NCI-H146 (cell line): ENCODE measurements at regions not wholly inside any gene's neighbourhood (a gene's known extent, or its start where the extent isn't known, plus 50 kb on each side); places are given as distances from the start of the nearest gene placed in this dataset.

Experiments
- DNase-seq: peaks from one replicate; lab custom pipeline; 2025; lab: John Stamatoyannopoulos, UW

GRCh38 chr1:113266788-113267187 is 123.5 kb upstream of the MAGI3 start:
- no peak for DNase-seq

GRCh38 chr1:113269168-113269963 is 120.9 kb upstream of the MAGI3 start:
- no peak for DNase-seq

GRCh38 chr1:113271039-113271438 is 119.3 kb upstream of the MAGI3 start:
- DNase-seq, result no peak

- DNase-seq, result no peak
Observed at GRCh38 chr1:113275083-113275482, 115.2 kb upstream of the MAGI3 start.

GRCh38 chr1:113275691-113276090 is 114.6 kb upstream of the MAGI3 start:
- DNase-seq, result no peak

GRCh38 chr1:113276507-113276906 is 113.8 kb upstream of the MAGI3 start:
- DNase-seq, result no peak

- DNase-seq, result no peak
Observed at GRCh38 chr1:113278371-113278770, 111.9 kb upstream of the MAGI3 start.

GRCh38 chr1:113278777-113279176 is 111.5 kb upstream of the MAGI3 start:
- no peak for DNase-seq

- no peak for DNase-seq
Observed at GRCh38 chr1:113279776-113280391, 110.4 kb upstream of the MAGI3 start.

- DNase-seq, result no peak
Observed at GRCh38 chr1:113280581-113280980, 109.7 kb upstream of the MAGI3 start.

GRCh38 chr1:113281550-113281949 is 108.8 kb upstream of the MAGI3 start:
- DNase-seq, result no peak

GRCh38 chr1:113282008-113282892 is 108.1 kb upstream of the MAGI3 start:
- DNase-seq, result no peak

- DNase-seq, result no peak
Observed at GRCh38 chr1:113282893-113283285, 107.4 kb upstream of the MAGI3 start.

GRCh38 chr1:113283914-113284313 is 106.4 kb upstream of the MAGI3 start:
- no peak for DNase-seq

- no peak for DNase-seq
Observed at GRCh38 chr1:113286156-113286555, 104.2 kb upstream of the MAGI3 start.

- DNase-seq, result no peak
Observed at GRCh38 chr1:113291777-113292602, 98.3 kb upstream of the MAGI3 start.

GRCh38 chr1:113292603-113293255 is 97.6 kb upstream of the MAGI3 start:
- DNase-seq, result no peak

- no peak for DNase-seq
Observed at GRCh38 chr1:113293256-113293626, 97.1 kb upstream of the MAGI3 start.

- DNase-seq, result no peak
Observed at GRCh38 chr1:113297749-113298148, 92.6 kb upstream of the MAGI3 start.

- no peak for DNase-seq
Observed at GRCh38 chr1:113298941-113299340, 91.4 kb upstream of the MAGI3 start.

GRCh38 chr1:113302636-113303035 is 87.7 kb upstream of the MAGI3 start:
- DNase-seq, result no peak
